SH-SY5Y (cell line): ENCODE measurements at regions not wholly inside any gene's neighbourhood (a gene's known extent, or its start where the extent isn't known, plus 50 kb on each side); places are given as distances from the start of the nearest gene placed in this dataset.

Source experiments
- GATA2 ChIP-seq: IDR thresholded peaks from 2 replicates; pipeline ENCODE4 v1.6.1; 2011; ENCODE audit warnings: mild to moderate bottlenecking, low read depth, low read length
- GATA3 ChIP-seq: IDR thresholded peaks from 2 replicates; pipeline ENCODE4 v1.6.1; 2011; ENCODE audit warnings: low read depth, mild to moderate bottlenecking, low read length, moderate library complexity

DNA sequence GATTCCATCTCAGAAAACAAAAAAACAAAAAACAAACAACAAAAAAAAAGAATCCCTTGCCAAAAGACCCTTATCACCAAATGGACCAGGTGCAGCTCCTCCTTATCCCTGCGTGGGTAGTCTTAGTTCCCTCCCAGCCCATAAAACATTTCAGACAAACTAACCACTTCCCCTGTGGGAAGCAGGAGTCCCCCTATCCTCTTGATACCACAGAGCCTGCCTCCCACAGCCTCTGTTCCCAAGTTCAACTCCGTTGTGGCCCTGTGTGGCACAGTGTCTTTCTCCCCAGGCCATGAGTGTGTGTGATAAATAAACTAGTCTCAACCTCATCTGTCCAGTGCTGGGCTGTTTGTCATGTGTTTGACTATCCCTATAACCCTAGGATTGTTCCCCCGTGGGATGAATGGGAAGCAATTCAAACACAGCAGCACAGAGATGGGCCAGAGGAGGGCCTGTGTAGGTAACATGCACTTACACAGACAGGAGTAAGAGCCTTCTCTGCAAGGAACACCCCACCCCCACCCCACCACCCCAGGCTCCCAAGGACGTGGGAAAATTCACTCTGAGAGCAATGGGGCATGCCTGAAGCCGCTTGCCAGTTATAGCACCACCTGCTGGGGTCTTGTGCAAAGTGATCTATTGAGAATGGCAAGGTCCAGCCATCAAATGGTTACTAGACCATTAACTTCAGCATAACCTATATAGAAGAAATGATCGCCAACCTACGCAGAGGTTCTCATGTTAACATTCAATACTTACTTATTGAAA is 147.1 kb upstream of the GHITM start:
- no peak for TF ChIP-seq GATA3
- TF ChIP-seq GATA2: no peak

DNA sequence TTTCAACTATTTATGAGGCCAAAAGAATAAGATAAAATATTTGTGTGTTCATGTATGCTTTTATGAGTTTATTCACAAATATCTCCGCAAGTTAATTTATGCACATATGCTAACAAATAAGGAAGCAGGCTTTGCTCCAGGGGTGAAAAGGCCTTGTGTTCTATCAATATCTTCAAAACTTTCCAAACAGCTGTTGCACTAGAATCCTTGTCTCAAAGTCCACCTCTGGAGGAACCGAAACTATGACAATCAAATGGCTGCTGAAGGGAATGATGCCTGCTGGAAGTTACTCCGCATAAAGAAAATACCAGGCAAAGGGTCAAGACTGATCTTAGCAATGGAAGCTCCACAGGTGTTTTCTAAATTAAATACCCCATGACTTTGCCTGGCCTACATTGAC is 145.0 kb upstream of the GHITM start:
- TF ChIP-seq GATA2: no peak
- no peak for TF ChIP-seq GATA3

DNA sequence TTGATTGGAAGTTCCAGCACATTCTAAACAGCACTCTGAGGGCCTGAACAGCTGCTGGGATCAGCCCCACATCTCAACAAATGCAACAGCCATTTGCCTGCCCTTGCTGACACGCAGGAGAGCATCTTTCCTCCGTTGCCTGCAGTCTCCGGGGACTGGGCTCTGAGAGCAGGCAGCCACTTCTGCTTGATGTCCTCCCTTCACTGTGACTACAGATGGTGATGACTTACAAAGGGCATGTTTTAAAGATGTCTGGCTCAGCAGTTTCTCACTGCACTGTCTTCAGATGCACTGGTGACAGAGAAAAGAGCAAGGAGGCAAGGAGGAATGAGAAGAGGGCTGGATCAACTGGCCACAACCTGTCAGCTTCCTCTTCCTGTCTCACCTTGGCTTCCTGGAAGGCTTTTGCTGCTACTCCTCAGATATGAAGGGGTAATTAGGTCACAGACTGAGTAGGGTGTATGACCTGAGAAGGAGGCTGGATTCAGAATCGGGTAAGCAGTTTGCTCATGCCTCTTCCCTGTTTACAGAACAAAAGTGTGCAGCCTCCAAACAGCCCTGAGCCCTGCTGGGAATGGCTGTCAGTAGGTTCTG is 143.5 kb upstream of the GHITM start:
- TF ChIP-seq GATA2 (no peak), GATA3 (no peak)

DNA sequence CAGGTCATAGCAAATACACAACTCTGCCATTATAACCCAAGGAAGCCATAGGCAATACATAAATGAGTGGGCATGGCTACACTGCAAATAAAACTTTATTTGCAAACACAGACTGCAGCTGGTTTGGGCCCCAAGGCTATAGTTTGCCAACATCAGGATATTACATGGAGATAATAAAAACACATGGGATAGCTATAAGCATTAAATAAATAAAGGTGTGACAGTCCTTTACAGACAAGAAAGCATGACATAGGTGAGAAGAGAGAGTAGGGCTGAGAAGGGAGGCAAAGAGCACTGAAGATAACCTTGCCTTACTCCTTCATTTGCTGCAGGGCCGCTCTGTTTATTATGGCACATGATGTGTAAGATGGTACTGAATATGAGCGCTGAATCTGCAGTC is 135.1 kb upstream of the GHITM start:
- TF ChIP-seq GATA2 (no peak), GATA3 (no peak)

DNA sequence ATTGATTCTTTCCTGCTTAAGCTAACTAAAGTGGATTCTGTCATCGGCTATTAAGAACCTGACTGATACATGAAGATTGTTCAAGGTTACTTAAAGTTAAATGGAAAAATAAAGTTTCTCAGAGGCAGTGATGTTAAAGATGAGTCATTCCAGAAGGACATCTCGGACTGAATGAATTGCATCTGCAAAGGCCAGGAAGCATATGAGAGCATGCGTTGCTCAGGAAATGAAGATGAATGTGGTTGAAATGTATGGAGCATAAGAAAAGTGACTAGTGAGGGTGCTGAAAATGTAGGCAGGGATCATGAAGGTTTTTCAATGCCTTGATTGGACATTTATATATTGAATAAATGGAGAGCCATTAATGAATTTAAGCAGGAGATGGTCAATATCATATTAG is 133.9 kb upstream of the GHITM start:
- no peak for TF ChIP-seq GATA2
- TF ChIP-seq GATA3: no peak

DNA sequence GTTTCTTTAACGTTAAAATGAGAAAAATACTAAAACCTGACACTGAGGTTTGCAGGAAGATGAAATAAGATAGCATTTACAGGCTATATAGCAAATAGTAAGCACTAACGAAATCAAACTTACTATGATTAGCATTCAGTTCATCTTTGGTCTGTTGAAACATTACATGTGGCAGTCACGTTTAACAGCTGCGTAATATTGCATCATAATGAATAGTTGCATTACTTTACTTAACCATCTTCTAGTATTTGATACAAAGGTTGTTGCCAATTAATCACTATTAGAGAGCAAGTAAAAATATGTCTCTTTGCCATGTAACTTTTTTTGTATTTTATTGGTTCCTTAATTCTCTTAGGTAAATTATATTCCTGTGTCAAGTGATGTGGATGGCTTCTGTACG is 131.8 kb upstream of the GHITM start:
- TF ChIP-seq GATA3 (no peak), GATA2 (no peak)

DNA sequence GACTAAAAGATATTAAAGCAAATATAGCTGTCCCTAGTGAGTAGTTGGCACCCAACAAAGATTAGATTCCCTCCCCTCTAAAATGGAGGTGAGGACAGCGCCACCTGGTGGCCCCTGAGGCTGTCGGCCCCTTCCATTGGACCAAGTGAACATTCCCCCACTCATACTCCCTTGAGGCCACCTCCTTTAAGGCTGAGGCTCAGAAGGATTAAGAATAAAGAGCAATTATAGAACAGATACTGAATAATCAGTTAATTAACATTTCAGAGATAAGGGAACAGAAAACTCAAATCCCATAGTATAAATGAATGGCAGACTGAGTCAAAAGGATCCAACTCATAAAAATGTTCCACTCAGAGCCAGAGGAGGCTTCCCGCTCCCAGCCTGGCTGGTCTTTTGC is 130.4 kb upstream of the GHITM start:
- TF ChIP-seq GATA2 (no peak), GATA3 (no peak)

DNA sequence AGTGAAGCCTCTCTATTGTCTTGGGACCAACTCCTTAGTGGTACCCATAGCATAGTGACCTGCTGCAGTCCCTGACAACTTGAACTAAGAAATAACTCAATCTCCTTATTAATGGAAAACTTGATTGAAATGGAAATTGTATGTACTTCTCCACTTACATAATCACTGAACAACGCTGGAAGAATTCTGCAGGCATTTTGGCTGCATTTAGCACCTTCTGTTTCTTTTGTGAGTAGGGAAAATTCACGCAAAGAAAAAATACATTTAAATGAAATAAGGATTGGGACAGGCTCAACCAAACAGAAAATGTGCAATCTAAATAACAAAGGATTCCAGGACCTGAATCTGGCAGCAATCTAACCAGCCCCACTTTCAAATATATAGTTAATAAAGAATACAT is 126.9 kb upstream of the GHITM start:
- TF ChIP-seq GATA2: no peak
- no peak for TF ChIP-seq GATA3

DNA sequence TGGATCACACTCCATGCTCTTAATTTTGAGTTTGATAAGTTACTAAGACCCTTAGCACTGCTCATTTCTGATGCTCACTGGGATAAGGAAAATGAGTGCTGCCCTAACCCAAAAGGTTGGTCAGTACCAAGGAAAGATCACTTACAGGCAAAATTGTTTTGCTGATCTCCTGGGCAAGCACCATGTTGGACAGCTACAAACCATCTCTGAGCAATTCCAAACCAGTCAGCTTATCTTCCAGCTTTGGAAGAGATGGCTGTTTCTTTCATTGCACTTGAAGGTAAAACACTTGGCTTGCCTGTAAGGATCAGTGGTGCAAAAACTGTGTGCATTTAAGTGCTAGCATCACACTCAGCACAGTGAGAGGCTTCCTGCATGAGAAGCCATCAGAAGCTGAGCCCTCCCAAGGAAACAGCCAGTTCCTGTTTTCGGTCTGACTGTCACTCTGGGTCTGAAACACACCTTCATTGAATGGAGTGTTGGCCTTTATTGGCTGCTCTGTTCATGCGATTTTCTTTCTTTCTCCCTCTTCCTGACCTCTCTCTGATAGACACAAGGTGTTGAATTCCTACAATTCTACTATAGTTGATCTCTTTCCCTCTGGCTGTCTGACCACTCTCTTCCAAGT is 126.4 kb upstream of the GHITM start:
- TF ChIP-seq GATA3 (no peak), GATA2 (no peak)

DNA sequence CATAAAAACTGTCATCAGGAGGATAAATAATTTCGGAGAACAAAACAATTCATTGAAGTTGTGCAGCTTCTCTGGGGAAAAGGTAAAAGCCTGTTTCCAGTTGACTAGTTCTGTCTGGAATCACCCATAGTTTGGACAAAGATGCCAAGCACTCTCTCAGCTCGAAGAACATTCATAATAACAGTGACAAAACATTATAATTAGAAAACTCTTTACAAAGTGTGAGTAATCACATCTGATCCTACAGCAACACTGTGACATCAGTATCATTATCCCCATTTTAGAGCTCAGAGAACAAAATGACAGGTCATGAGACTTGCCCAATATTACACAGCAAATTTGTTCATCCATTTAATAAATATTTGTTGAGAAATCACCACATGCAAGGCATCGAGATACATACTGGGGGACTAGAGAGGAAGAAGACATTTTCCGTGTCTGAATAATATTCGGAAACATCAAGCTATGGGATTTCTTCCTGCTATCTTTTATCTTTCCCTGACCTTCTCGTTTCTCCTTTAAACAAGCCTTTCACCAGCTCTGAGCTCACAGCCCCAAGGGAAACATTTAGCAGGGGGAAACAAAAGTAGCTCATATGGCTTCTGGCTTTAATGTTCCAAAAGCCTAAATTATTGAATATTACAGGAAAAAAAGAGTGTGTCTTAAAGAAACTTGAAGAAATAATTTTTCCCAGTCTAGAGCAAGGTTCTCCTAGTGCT is 123.3 kb upstream of the GHITM start:
- no peak for TF ChIP-seq GATA3
- TF ChIP-seq GATA2: no peak

DNA sequence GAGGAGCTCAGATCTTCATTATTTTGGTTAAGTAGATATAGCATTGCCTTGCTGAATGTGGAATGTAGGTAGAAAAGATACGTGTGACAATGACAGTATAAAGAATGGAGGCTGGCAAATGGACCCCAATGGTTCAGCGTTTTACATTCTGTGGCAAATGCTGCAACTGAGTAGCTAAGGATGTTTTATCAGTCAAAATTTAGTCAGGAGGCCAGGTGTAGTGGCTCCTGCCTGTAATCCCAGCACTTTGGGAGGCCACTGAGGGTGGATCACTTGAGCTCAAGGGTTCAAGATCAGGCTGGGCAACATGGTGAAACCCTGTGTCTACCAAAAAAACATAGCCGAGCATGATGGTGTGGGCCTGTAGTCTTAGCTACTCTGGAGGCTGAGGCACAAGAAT is 120.5 kb upstream of the GHITM start:
- TF ChIP-seq GATA2: no peak
- TF ChIP-seq GATA3: no peak

DNA sequence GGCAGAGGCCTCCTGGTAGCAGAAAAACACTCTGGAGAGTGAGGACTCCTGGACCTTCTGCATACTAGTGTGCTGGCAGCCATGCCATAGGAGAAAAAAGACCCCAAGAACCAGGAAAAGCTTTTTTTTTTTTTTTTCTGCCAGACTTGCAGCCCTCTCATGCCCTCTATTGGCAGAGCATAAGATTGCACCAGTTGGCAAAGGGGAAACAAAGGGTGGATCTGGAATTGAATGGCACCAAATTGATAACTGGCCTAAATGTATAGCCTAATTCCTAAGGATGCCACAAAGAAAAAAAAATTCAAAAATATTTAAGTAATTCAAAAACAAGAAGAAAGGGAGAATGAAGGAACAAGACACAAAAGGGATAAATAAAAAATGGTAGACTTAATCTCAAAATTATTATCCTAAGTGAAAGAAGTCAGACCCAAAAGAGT is 112.5 kb upstream of the GHITM start:
- no peak for TF ChIP-seq GATA2

DNA sequence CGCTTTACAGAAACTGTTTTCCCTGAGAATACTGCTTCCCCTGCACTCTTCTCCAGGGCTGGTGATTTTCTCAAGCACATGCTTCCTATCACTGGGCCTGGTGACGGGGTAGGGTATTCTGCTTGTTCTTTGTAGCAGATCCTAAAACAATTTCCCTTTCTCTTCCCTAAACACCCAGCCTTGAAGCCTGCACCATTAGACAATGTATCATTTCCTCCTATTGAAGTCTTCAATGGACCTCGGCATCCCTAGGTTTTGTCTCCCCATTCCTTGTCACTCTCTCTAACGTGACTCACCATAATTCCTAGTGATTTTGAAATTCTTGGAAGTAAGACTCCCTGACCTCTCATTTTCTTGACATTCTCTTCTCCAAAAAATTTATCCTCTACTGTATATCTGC is 109.5 kb upstream of the GHITM start:
- TF ChIP-seq GATA2 (no peak), GATA3 (no peak)

DNA sequence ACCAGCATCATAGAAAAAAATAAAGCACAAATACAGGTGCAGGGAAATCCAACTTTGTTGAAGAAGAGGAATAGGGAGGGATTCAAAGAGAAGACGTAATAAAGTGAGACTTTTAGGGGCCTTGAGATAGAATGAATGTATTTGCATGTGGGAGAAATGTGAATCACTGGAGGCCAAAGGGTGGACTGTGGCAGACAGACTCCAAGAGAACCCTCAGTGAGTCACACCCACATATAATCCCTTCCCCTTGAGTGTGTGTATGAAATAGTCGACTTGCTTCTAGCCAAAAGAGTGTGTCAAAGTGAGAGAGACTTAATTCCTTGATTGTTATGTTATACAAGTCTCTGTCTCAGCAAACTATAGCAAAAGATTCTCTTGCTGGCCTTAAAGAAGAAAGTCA is 101.3 kb upstream of the GHITM start:
- TF ChIP-seq GATA3: no peak
- TF ChIP-seq GATA2: no peak
